NCI-H526 treated with DMSO at 0.1 percent for 48 hours (cell line): ENCODE measurements at regions not wholly inside any gene's neighbourhood (a gene's known extent, or its start where the extent isn't known, plus 50 kb on each side); places are given as distances from the start of the nearest gene placed in this dataset.

Experiments
- DNase-seq: peaks from one replicate; lab custom pipeline; 2025; lab: John Stamatoyannopoulos, UW

GRCh38 chr2:204228169-204228886 is 291.8 kb downstream of the ICOS start:
- no peak for DNase-seq

- no peak for DNase-seq
These were observed 297.7 kb downstream of the ICOS start for GRCh38 chr2:204234248-204234647.

- no peak for DNase-seq
These were observed 298.3 kb downstream of the ICOS start for GRCh38 chr2:204234879-204235278.

- no peak for DNase-seq
These were observed 300.9 kb downstream of the ICOS start for GRCh38 chr2:204237416-204237815.

GRCh38 chr2:204239411-204240165 is 303.0 kb downstream of the ICOS start:
- no peak for DNase-seq

GRCh38 chr2:204240961-204241360 is 304.3 kb upstream of the PARD3B start:
- no peak for DNase-seq

GRCh38 chr2:204249437-204249836 is 295.8 kb upstream of the PARD3B start:
- DNase-seq = no peak

- no peak for DNase-seq
These were observed 294.6 kb upstream of the PARD3B start for GRCh38 chr2:204250692-204251091.

- DNase-seq = no peak
These were observed 293.9 kb upstream of the PARD3B start for GRCh38 chr2:204251158-204251997.

- DNase-seq = no peak
These were observed 293.3 kb upstream of the PARD3B start for GRCh38 chr2:204251998-204252376.

- no peak for DNase-seq
These were observed 290.2 kb upstream of the PARD3B start for GRCh38 chr2:204255071-204255470.

GRCh38 chr2:204255526-204255925 is 289.7 kb upstream of the PARD3B start:
- DNase-seq = no peak

GRCh38 chr2:204257781-204258180 is 287.5 kb upstream of the PARD3B start:
- DNase-seq = no peak

- peak; percentile 21 for DNase-seq
These were observed 286.4 kb upstream of the PARD3B start for GRCh38 chr2:204258890-204259289.

- DNase-seq = peak; percentile 31
These were observed 285.0 kb upstream of the PARD3B start for GRCh38 chr2:204260162-204260877.

GRCh38 chr2:204260901-204261300 is 284.4 kb upstream of the PARD3B start:
- DNase-seq = no peak

- DNase-seq = no peak
These were observed 283.4 kb upstream of the PARD3B start for GRCh38 chr2:204261846-204262245.

- no peak for DNase-seq
These were observed 281.2 kb upstream of the PARD3B start for GRCh38 chr2:204264085-204264553.

GRCh38 chr2:204264621-204265140 is 280.6 kb upstream of the PARD3B start:
- DNase-seq = no peak

GRCh38 chr2:204265681-204266181 is 279.5 kb upstream of the PARD3B start:
- DNase-seq = no peak

- no peak for DNase-seq
These were observed 276.8 kb upstream of the PARD3B start for GRCh38 chr2:204268458-204268857.
